Ishikawa (cell line): ENCODE measurements at regions not wholly inside any gene's neighbourhood (a gene's known extent, or its start where the extent isn't known, plus 50 kb on each side); places are given as distances from the start of the nearest gene placed in this dataset.

Experiments
- CEBPB ChIP-seq: IDR thresholded peaks from 2 replicates; pipeline ENCODE4 v1.6.1; 2012
- CREB1 ChIP-seq: IDR thresholded peaks from 2 replicates; pipeline ENCODE4 v1.6.1; 2012; ENCODE audit warnings: low read depth
- EGR1 ChIP-seq: IDR thresholded peaks from 2 replicates; pipeline ENCODE4 v1.6.1; 2012
- EP300 ChIP-seq: IDR thresholded peaks from 2 replicates; pipeline ENCODE4 v1.6.1; 2012; ENCODE audit warnings: borderline replicate concordance
- FOXM1 ChIP-seq: IDR thresholded peaks from 2 replicates; pipeline ENCODE4 v1.6.1; 2012; ENCODE audit warnings: low read depth, borderline replicate concordance
- MAX ChIP-seq: IDR thresholded peaks from 2 replicates; pipeline ENCODE4 v1.6.1; 2012
- NFIC ChIP-seq: IDR thresholded peaks from 2 replicates; pipeline ENCODE4 v1.6.1; 2012
- RAD21 ChIP-seq: IDR thresholded peaks from 2 replicates; pipeline ENCODE4 v1.6.1; 2012; ENCODE audit warnings: low read depth
- TAF1 ChIP-seq: IDR thresholded peaks from 2 replicates; pipeline ENCODE4 v1.6.1; 2012; ENCODE audit warnings: low read depth, mild to moderate bottlenecking
- TCF12 ChIP-seq: IDR thresholded peaks from 2 replicates; pipeline ENCODE4 v1.6.1; 2012; ENCODE audit warnings: low read depth
- TEAD4 ChIP-seq: IDR thresholded peaks from 2 replicates; pipeline ENCODE4 v1.6.1; 2012
- USF1 ChIP-seq: IDR thresholded peaks from 2 replicates; pipeline ENCODE4 v1.6.1; 2012
- YY1 ChIP-seq: IDR thresholded peaks from 2 replicates; pipeline ENCODE4 v1.6.1; 2012; ENCODE audit warnings: low read depth
- ZBTB7A ChIP-seq: IDR thresholded peaks from 2 replicates; pipeline ENCODE4 v1.6.1; 2012; ENCODE audit warnings: low read depth
- TF ChIP-seq, protein P1 (sequence below): IDR thresholded peaks from 2 replicates; pipeline ENCODE4 v1.6.1; 2012; ENCODE audit warnings: low read depth, mild to moderate bottlenecking

DNA sequence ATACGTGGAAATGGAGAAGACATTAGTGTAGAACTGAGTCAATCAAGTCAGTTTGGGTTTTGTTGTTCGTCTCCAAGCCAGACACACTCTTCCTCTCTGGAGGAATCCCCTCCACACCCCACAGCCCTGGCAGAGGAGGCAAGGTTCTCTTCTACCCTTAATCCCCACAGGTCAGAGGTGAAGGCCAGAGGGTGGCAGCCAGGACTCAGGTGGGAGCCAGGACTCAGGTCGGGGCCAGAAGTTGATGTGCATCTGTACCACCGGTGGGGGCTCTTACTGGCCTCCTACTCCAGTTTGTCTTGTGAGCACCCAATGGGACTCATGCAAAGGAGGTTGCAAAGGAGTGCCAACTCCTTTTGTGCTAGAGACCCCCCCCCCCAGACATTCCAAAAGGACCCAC lies 126.4 kb downstream of the TBXT start:
- TF ChIP-seq MAX (no peak), NFIC (no peak), TEAD4 (no peak), EP300 (no peak), TAF1 (no peak), YY1 (no peak), USF1 (no peak), FOXM1 (no peak), TCF12 (no peak), ZBTB7A (no peak), RAD21 (no peak), CEBPB (no peak), EGR1 (no peak), CREB1 (no peak)
- TF ChIP-seq, protein P1, sequence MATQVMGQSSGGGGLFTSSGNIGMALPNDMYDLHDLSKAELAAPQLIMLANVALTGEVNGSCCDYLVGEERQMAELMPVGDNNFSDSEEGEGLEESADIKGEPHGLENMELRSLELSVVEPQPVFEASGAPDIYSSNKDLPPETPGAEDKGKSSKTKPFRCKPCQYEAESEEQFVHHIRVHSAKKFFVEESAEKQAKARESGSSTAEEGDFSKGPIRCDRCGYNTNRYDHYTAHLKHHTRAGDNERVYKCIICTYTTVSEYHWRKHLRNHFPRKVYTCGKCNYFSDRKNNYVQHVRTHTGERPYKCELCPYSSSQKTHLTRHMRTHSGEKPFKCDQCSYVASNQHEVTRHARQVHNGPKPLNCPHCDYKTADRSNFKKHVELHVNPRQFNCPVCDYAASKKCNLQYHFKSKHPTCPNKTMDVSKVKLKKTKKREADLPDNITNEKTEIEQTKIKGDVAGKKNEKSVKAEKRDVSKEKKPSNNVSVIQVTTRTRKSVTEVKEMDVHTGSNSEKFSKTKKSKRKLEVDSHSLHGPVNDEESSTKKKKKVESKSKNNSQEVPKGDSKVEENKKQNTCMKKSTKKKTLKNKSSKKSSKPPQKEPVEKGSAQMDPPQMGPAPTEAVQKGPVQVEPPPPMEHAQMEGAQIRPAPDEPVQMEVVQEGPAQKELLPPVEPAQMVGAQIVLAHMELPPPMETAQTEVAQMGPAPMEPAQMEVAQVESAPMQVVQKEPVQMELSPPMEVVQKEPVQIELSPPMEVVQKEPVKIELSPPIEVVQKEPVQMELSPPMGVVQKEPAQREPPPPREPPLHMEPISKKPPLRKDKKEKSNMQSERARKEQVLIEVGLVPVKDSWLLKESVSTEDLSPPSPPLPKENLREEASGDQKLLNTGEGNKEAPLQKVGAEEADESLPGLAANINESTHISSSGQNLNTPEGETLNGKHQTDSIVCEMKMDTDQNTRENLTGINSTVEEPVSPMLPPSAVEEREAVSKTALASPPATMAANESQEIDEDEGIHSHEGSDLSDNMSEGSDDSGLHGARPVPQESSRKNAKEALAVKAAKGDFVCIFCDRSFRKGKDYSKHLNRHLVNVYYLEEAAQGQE = no peak

DNA sequence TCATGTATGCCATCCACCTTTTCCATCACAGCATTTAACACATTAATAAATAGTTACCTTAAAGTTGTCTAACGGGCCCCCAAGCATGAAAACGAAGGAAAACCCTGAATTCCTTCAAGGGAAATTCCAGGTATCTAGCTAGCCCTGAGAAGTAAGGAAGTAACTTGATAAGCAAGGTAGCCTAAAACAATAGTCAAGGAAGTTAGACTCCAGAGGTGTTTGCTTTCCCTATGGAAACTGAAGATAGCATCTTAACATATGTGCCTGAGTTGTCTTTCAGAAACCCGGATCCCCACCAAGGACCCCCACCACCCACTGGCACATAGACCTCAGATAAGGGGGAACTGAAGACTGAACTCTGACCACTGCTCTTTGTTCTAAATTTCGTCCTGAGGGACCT lies 127.4 kb downstream of the TBXT start:
- TF ChIP-seq ZBTB7A (no peak), CEBPB (no peak), CREB1 (no peak), FOXM1 (no peak), RAD21 (no peak), TEAD4 (no peak), TCF12 (no peak)
- TF ChIP-seq, protein P1 = no peak

GRCh38 chr6:166036316-166037095 lies 131.1 kb downstream of the TBXT start:
- TF ChIP-seq YY1 (no peak), EGR1 (no peak), MAX (no peak), USF1 (no peak), TCF12 (no peak), CREB1 (no peak), EP300 (no peak), RAD21 (no peak), CEBPB (no peak), NFIC (no peak), TAF1 (no peak), TEAD4 (no peak), ZBTB7A (no peak)

GRCh38 chr6:166032366-166033200 lies 135.1 kb downstream of the TBXT start:
- no peak for TF ChIP-seq RAD21
- TF ChIP-seq, protein P1 = no peak
